Choroid plexus epithelial cell (primary cell): ENCODE measurements at regions not wholly inside any gene's neighbourhood (a gene's known extent, or its start where the extent isn't known, plus 50 kb on each side); places are given as distances from the start of the nearest gene placed in this dataset.

Experiments
- DNase-seq: peaks from one replicate; pipeline ENCODE4 v3.0.0-alpha.2; 2010; ENCODE audit warnings: low read depth
- H3K4me3 ChIP-seq: 2 replicates; pipeline ENCODE4 v1.5.1; 2011; ENCODE audit warnings: low read depth, mild to moderate bottlenecking, control low read depth, low read length, moderate library complexity
- CTCF ChIP-seq: conservative IDR thresholded peaks from 2 replicates; pipeline ENCODE4 v1.5.1; 2011; ENCODE audit warnings: low read depth, mild to moderate bottlenecking, control low read depth, inconsistent platforms, low read length, moderate library complexity

- DNase-seq: no peak
- H3K4me3 ChIP-seq: no peak overlapping the region
- TF ChIP-seq CTCF: no peak
Measured at GRCh38 chr12:85609778-85610177, 226.4 kb downstream of the RASSF9 start.

GRCh38 chr12:85610194-85610593 lies 226.0 kb downstream of the RASSF9 start:
- no peak for TF ChIP-seq CTCF
- H3K4me3 ChIP-seq: no peak overlapping the region
- no peak for DNase-seq

- H3K4me3 ChIP-seq: no peak overlapping the region
- no peak for TF ChIP-seq CTCF
- DNase-seq: no peak
Measured at GRCh38 chr12:85616201-85616600, 220.0 kb downstream of the RASSF9 start.

GRCh38 chr12:85617307-85618091 lies 218.7 kb downstream of the RASSF9 start:
- H3K4me3 ChIP-seq: no peak overlapping the region
- DNase-seq: no peak
- no peak for TF ChIP-seq CTCF

GRCh38 chr12:85621041-85621440 lies 215.2 kb downstream of the RASSF9 start:
- no peak for DNase-seq
- TF ChIP-seq CTCF: no peak
- H3K4me3 ChIP-seq: no peak overlapping the region

GRCh38 chr12:85623763-85624162 lies 212.4 kb downstream of the RASSF9 start:
- H3K4me3 ChIP-seq: no peak overlapping the region
- TF ChIP-seq CTCF: no peak
- no peak for DNase-seq

- TF ChIP-seq CTCF: no peak
- H3K4me3 ChIP-seq: no peak overlapping the region
- no peak for DNase-seq
Measured at GRCh38 chr12:85625467-85625866, 210.7 kb downstream of the RASSF9 start.
